ENCODE measurements at regions not wholly inside any gene's neighbourhood (a gene's known extent, or its start where the extent isn't known, plus 50 kb on each side); places are given as distances from the start of the nearest gene placed in this dataset.

DNA sequence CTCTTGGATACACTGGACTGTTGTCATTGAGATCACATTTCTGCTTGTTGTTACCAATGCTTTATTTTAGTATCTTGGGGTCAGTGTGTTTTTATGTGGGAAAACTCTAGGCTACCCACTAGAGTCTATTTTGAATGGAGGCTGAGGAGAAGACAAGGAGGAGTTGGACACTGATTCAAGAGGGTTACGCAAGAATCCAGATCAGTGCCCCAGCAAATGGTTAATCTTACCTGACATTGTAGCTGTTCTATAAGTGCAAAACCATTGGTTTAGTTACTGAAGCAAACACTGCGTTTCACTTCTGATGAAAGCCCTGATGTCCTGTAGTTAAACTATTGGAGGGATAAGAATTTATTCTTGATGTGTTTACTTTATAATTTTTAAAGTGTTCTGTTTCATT, 331.1 kb upstream of the NR3C2 start:
- Mint-ChIP-seq H3K4me1 (no peaks in the 10 kb centered on the region), H3K27me3 (no peaks in the 10 kb centered on the region), H3K4me3 (no peak overlapping the region), H3K9me3 (ENCODE audit: insufficient read depth) (peaks cover 2% of the 10 kb centered on the region), H3K27ac (no peak overlapping the region)
- WGBS (ENCODE audit: insufficient coverage), result 100% methylated on average over 1 of the region's 2 CpGs
- CTCF ChIA-PET, result no interaction called here
- no peak overlapping the region for H3K9ac ChIP-seq (ENCODE audit: low read length)
- no peaks in the 10 kb centered on the region for H3K36me3 ChIP-seq (replicated peaks in 1 of 2; ENCODE audit: control extremely low read depth in 1 of 2, control insufficient read depth in 1 of 2, extremely low read depth in 1 of 2, insufficient read depth in 2 of 2, low read length in 1 of 2)
- no peak overlapping the region for H2AFZ ChIP-seq (ENCODE audit: insufficient read depth, low read depth, low read length, poor library complexity, severe bottlenecking)
- no peak overlapping the region for H3K4me2 ChIP-seq (replicated peaks; ENCODE audit: low read depth, low read length, poor library complexity, severe bottlenecking)
- no peak overlapping the region for H3K27ac ChIP-seq (ENCODE audit: low read length in 2 of 2)
- DNase-seq, result no peak
- TF ChIP-seq, protein P1, sequence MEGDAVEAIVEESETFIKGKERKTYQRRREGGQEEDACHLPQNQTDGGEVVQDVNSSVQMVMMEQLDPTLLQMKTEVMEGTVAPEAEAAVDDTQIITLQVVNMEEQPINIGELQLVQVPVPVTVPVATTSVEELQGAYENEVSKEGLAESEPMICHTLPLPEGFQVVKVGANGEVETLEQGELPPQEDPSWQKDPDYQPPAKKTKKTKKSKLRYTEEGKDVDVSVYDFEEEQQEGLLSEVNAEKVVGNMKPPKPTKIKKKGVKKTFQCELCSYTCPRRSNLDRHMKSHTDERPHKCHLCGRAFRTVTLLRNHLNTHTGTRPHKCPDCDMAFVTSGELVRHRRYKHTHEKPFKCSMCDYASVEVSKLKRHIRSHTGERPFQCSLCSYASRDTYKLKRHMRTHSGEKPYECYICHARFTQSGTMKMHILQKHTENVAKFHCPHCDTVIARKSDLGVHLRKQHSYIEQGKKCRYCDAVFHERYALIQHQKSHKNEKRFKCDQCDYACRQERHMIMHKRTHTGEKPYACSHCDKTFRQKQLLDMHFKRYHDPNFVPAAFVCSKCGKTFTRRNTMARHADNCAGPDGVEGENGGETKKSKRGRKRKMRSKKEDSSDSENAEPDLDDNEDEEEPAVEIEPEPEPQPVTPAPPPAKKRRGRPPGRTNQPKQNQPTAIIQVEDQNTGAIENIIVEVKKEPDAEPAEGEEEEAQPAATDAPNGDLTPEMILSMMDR (IDR thresholded peaks at IDR 0.05), result no peak
- no peak for TF ChIP-seq EZH2 (IDR thresholded peaks at IDR 0.05; ENCODE audit: borderline replicate concordance, insufficient read depth, low read depth, low read length, poor library complexity, severe bottlenecking)
- no peaks in the 10 kb centered on the region for H3K4me1 ChIP-seq (ENCODE audit: control insufficient read depth in 2 of 2, insufficient read depth in 2 of 2, low read length in 2 of 2)
- no peaks in the 10 kb centered on the region for H3K27me3 ChIP-seq (replicated peaks in 1 of 4; ENCODE audit: control extremely low read depth in 1 of 4, control insufficient read depth in 3 of 4, insufficient read depth in 4 of 4, low read length in 3 of 4)
- intact Hi-C loops (cut with micrococcal nuclease), result no loop called here
- H3K79me2 ChIP-seq (ENCODE audit: control insufficient read depth, insufficient read depth, low read length), result no peaks in the 10 kb centered on the region
- H3K9me3 ChIP-seq (ENCODE audit: control extremely low read depth in 1 of 3, control insufficient read depth in 2 of 3, insufficient read depth in 1 of 3, low read length in 2 of 3), result no peaks in the 10 kb centered on the region
- POLR2A ChIA-PET, result no interaction called here
- ATAC-seq (ENCODE audit: low read depth), result no peak
- no peak overlapping the region for H3K4me3 ChIP-seq (ENCODE audit: control extremely low read depth in 1 of 5, extremely low read depth in 1 of 5, insufficient read depth in 1 of 5, low read depth in 2 of 5, low read length in 4 of 5)
- H4K20me1 ChIP-seq (ENCODE audit: control insufficient read depth, insufficient read depth, low read length, poor library complexity, severe bottlenecking), result no peaks in the 10 kb centered on the region

DNA sequence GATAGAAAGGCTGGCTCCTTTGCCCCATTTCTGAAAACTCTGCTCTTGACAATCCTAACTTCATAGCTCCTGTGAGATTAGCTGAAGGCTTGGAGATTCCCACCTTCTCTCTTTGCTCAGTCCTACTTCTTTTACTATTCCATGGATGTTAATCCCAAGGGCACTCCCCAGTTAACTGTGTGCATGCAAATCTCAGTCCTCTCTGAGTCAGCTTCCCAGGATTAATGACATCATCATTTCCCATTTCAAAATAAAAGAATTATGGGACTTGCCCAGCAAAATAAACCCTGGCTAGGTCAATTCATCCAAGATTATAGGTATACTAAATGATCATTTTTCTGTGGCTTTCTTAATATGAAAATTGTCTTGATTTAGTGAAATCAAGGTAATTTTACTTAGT, 328.6 kb upstream of the NR3C2 start:
- no peak for TF ChIP-seq EZH2 (IDR thresholded peaks at IDR 0.05; ENCODE audit: borderline replicate concordance, insufficient read depth, low read depth, low read length, poor library complexity, severe bottlenecking)
- TF ChIP-seq, protein P1 (IDR thresholded peaks at IDR 0.05), result no peak
- Histone ChIP-seq H4K20me1 (ENCODE audit: control insufficient read depth, insufficient read depth, low read length, poor library complexity, severe bottlenecking) (no peaks in the 10 kb centered on the region), H3K9me3 (ENCODE audit: control extremely low read depth in 1 of 3, control insufficient read depth in 2 of 3, insufficient read depth in 1 of 3, low read length in 2 of 3) (no peaks in the 10 kb centered on the region), H3K4me1 (ENCODE audit: control insufficient read depth in 2 of 2, insufficient read depth in 2 of 2, low read length in 2 of 2) (no peaks in the 10 kb centered on the region), H3K4me2 (replicated peaks; ENCODE audit: low read depth, low read length, poor library complexity, severe bottlenecking) (no peak overlapping the region), H3K4me3 (ENCODE audit: control extremely low read depth in 1 of 5, extremely low read depth in 1 of 5, insufficient read depth in 1 of 5, low read depth in 2 of 5, low read length in 4 of 5) (no peak overlapping the region), H2AFZ (ENCODE audit: insufficient read depth, low read depth, low read length, poor library complexity, severe bottlenecking) (no peak overlapping the region), H3K36me3 (replicated peaks in 1 of 2; ENCODE audit: control extremely low read depth in 1 of 2, control insufficient read depth in 1 of 2, extremely low read depth in 1 of 2, insufficient read depth in 2 of 2, low read length in 1 of 2) (no peaks in the 10 kb centered on the region), H3K79me2 (ENCODE audit: control insufficient read depth, insufficient read depth, low read length) (no peaks in the 10 kb centered on the region), H3K27me3 (replicated peaks in 1 of 4; ENCODE audit: control extremely low read depth in 1 of 4, control insufficient read depth in 3 of 4, insufficient read depth in 4 of 4, low read length in 3 of 4) (no peaks in the 10 kb centered on the region), H3K9ac (ENCODE audit: low read length) (no peak overlapping the region), H3K27ac (ENCODE audit: low read length in 2 of 2) (no peak overlapping the region)
- intact Hi-C loops (cut with micrococcal nuclease), result no loop called here
- no peaks in the 10 kb centered on the region for H3K27me3 Mint-ChIP-seq
- peaks cover 2% of the 10 kb centered on the region for H3K9me3 Mint-ChIP-seq (ENCODE audit: insufficient read depth)
- ChIA-PET CTCF (no interaction called here), POLR2A (no interaction called here)
- no peak overlapping the region for H3K27ac Mint-ChIP-seq
- no peak overlapping the region for H3K4me3 Mint-ChIP-seq
- ATAC-seq (ENCODE audit: low read depth) (no peak), DNase-seq (no peak)
- H3K4me1 Mint-ChIP-seq, result no peaks in the 10 kb centered on the region

All from B cell (primary cell).